NCI-H774 (cell line): ENCODE measurements at regions not wholly inside any gene's neighbourhood (a gene's known extent, or its start where the extent isn't known, plus 50 kb on each side); places are given as distances from the start of the nearest gene placed in this dataset.
"Not testable (repeated sequence)": the region's sequence is repeated elsewhere in the genome, so short reads cannot be mapped to it uniquely, and the experiment has no call there.

Experiments used
- DNase-seq: peaks from one replicate; lab custom pipeline; 2025; lab: John Stamatoyannopoulos, UW

- DNase-seq: no peak
Measured at GRCh38 chr16:26982422-26982821, 84.3 kb upstream of the C16orf82 start.

DNA sequence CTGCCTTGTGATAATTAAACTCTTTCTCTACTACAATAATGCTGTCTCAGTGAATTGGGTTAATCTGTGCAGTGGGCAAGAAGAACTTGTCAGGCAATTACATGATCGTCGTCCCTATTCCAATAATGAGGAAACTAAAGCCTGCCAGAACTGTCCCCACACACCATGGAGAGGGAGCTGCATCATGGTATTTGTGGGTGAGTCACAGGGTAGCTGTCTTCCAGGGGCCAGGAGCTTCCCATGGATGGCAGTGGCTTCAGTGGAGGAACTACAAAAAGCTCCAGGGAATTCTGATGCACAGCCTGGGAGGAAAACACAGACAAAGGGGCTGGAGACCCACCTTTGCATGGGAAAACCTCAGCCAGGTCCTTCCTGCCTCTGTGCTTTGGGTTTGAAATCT, 83.3 kb upstream of the C16orf82 start:
- DNase-seq: no peak

DNA sequence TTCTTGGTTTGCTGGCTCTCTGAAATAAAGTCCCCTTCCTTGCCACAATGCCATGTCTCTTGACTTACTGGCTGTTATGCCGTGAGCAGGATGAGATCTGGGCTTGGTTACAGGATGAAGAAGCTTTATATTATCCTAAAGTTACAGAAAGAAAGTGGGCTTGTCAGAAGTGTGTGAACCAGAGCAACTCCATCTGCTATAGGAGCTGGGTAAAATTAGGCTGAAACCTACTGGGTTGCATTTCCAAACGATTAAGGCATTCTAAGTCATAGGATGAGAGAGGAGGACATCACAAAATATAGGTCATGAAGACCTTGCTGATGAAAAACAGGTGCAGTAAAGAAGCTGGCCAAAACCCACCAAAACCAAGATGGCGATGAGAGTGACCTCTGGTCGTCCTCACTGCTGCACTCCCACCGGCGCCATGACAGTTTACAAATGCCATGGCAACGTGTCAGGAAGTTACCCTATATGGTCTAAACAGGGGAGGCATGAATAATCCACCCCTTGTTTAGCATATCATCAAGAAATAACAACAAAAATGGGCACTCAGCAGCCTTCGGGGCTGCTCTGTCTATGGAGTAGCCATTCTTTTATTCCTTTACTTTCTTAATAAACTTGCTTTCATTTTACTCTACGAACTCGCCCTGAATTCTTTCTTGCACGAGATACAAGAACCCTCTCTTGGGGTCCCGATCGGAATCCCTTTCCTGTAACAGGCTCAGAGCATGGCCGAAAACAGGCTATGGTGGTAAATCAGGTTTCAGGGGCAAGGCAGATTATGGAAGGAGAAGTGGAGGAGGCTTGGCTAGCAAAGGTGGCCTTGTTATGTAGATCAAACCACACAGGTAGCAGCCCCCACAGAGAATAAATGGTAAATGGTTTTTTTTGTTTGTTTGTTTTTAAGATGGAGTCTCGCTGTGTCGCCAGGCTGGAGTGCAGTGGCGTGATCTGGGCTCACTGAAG, 81.3 kb upstream of the C16orf82 start:
- no peak for DNase-seq

DNA sequence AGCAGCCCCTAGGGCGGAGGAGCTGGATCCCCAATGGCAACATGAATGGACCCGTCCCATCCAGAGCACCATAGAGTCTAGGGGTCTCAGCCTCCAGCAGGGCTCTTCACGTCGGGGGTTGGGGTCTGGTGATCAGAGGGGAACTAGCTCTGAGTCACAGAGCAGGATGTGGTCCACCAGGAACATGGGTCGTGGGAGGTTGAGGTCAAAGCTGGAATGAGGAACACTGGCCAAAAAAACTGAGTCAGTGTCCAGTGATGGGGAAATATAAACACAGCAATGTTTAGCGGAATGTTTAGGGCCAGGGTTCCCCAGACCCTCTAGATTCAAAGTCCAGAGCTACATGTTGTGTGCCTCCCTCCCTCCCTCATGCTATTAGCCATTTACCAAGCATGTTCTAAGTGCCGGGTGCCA, 79.1 kb upstream of the C16orf82 start:
- no peak for DNase-seq

DNA sequence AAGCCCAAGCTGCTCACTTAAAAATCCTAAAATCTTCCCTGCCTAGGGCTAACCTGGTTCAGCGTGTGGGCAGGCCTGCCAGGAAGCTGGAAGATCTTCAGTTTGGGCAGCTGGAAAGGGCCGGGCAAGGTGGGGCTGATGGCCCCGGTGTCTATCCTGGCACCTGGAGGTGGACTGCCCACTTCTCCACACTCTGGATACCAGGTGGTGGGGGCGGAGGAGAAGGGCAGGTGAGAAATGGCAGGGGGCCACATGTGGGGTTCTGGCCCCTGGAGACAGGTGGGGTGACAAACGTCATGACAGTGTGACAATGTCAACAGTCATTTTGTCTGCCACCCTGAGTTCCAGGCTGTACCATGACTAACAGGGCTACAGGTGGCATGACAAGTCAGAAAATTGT, 78.5 kb upstream of the C16orf82 start:
- DNase-seq: no peak

- not testable (repeated sequence) for DNase-seq
Measured at GRCh38 chr16:26990384-26991120, 76.2 kb upstream of the C16orf82 start.

- DNase-seq: no peak
Measured at GRCh38 chr16:26992666-26993349, 73.9 kb upstream of the C16orf82 start.

DNA sequence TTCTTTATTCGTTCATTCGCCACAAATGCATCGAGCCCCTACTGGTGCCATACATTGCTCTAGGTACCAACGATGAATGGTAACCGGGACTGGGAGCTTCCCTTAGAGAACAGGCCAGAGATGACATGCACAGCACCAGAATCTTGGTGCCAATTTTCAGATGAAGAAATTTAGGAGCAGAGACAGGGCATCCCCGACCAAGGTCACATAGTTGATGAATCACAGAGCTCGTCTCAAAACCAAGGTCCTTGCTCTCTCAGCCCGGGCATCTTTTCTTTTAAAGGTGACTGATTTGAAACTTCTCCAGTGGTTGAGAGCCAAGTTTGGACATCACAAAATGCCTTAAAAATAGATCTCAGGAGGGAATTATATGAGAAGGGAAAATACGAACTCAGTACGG, 73.2 kb upstream of the C16orf82 start:
- DNase-seq: no peak

- DNase-seq: no peak
Measured at GRCh38 chr16:26993963-26994362, 72.8 kb upstream of the C16orf82 start.

DNA sequence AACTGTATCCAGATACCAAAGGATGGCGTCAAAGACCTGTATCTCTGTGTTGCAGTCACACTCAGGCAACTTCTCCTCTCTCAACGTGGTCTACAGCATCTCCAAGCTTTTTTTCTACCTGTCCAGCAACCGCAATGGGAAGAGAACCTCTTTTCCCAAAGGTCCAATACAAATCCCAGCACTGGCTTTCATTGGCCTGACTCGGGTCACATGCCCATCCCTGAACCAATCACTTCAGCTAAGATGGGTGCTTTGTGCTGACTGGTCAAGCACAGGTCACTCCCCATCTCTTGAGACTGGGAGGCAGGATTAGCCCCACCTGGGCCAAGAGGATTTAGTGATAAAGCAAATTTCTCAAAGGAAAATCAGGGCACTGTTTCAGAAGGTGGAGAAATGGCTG, 71.2 kb upstream of the C16orf82 start:
- no peak for DNase-seq

DNA sequence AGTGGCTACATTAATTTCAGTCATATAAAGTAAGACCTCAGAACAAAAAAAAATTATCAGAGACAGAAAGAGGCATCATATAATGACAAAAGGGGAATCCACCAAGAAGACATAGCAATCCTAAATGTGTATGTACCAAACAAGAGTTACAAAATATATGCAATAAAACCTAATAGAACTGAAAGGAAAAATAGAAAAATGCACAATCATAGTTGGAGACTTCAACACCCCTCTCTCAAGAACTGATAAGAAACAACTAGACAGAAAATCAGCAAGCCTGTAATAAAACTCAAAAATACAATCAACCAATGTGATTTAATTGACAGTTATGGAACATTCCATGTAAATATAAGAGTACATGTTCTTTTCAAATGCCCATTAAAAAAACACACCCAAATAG, 61.3 kb upstream of the C16orf82 start:
- DNase-seq: no peak
